GM18909 (cell line): ENCODE measurements at regions not wholly inside any gene's neighbourhood (a gene's known extent, or its start where the extent isn't known, plus 50 kb on each side); places are given as distances from the start of the nearest gene placed in this dataset.
"Not testable (repeated sequence)": the region's sequence is repeated elsewhere in the genome, so short reads cannot be mapped to it uniquely, and the experiment has no call there.

Experiments
- ATAC-seq: cut with Tn5 transposase; IDR thresholded peaks from one replicate; pipeline ENCODE4 v1.9.1; 2021; ENCODE audit warnings: mild to moderate bottlenecking; ENCODE audit not compliant: unreplicated experiment, poor library complexity

GRCh38 chr10:5576780-5577624, 52.2 kb downstream of the CALML3 start:
- ATAC-seq = no peak

DNA sequence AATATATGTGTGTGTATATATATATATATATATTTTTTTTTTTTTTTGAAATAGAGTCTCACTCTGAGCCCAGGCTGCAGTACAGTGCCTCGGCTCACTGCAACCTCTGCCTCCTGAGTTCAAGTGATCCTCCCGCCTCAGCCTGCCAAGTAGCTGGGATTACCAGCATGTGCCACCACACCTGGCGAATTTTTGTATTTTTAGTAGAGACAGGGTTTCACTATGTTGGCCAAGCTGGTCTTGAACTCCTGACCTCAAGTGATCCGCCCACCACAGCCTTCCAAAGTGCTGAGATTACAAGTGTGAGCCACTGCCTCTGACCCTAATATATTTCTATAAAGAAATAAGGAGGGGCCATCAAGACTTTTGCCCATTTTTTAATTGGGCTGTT, 55.3 kb downstream of the CALML3 start:
- ATAC-seq = not testable (repeated sequence)

DNA sequence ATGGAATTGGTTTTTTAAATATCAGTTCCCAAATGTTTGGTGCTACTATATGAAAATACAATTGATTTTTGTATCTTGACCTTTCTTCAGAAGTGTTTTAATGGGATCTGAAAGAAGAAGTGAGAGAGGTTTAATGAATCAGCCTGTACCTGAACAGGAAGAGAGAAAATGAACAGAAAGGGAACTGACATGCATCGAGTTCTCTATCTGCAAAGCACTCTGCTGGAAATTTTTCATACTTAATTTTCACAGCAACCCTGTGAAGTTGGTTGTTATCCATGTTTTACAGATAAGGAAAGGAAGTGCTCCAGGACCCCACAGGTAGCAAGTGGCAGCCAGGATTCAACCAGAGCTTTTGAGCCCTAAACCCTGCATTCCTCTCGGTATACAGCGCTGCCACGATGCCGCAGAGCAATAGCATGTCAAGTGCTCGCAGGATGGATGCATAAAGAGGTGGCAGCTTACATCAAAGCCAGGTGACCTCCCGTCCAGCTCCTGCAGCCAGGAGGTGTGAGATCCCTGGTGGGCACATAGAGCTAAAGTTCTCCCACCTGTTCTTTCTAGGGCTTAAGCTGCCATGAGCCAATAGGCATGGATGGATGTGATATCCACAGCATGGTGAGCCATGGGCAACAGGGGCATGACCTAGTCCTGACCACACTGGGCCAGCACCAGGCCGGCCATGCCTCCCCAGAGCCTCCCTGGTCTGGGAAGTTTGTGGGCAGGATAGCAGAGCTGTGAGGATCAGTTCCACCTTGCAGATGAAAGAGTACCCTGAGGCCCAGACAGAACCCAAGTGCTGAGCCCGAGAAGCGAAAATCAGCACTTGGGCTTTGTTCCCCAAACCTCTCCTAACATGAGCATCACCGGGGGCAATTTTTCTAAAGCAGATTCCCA, 57.2 kb downstream of the CALML3 start:
- peak; percentile 66 for ATAC-seq

DNA sequence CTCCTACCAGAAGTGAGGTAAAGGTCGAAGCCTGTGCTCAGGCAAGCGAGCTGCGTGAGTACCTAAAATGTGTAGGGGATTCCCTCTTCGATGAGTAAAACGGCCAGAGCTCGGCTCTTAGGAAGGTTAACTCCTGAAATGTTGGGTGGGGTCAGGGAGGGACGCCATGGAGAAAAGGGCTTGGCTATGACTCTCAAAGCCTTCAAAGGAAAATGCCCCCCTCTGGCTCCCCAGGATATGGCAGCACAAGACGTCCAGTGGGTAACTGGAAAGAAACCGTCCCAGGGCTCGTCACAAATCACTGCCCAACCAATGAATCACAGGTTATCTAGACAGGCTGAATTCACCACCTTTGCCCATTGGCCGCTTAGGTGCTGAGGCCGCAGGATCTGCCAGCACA, 58.0 kb downstream of the CALML3 start:
- no peak for ATAC-seq

GRCh38 chr10:5583525-5584175, 58.9 kb downstream of the CALML3 start:
- ATAC-seq = peak; percentile 50

DNA sequence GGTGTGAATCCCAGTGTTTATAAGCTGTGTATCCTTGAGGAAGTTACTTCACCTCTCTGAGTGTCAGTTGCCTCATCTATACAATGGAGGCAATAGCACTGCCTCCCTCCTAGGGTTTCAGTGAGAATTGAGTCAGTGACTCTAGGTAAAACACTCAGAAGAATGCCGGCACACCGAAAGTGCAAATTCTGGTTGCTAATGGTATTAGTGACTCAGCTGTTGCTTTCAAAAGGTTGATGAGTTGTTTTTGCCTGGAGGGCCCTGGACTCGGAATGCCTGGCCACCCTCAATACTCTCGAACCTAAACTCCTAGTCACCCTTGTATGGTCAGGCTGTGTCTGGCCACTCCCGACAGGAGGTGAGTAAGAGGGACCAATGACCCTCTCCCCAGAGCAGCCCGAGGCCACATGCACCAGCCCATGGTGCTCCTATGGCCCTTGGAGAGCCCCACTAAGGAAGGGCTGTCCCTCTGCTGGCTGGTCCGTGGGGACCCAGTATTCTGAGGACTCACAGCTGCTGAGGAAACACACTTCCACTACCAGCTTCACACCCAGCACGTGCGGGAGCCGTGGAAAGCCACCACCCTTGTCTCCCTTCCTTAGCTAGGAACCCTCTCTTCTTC, 60.2 kb downstream of the CALML3 start:
- ATAC-seq = peak; percentile 51

DNA sequence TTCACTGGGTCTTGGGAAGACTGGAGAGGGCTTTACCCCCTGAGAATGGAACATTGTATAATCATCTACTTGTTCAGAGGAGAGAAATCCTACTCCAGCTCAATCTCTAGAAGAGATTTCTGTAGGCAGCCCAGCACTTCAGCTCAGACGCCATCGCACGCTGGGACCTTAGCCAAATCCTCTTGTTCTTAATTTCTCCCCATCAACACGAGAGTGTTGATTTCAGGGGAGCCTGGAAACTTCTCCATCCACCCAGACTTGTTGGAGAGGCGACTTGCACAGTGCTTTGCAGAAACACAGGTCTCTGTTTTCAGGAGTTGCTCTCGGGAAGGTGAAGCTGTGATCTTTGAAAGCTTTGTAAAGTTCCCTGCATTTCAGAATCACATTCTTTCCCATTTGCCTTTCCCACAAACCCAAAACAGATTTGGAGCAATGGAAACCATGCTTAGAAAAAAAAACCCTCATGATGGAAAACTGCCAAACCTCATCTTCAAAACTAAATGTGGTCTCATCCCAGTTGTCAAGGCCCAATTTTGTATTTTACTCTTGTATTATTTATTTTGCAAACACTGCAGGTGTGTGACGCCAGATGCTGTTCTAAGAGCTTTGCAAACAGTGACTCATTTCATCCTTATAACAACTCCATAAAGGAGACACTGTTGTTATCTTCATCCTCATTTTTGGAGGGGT, 60.9 kb downstream of the CALML3 start:
- ATAC-seq = no peak

GRCh38 chr10:5587151-5588079, 62.7 kb downstream of the CALML3 start:
- no peak for ATAC-seq

DNA sequence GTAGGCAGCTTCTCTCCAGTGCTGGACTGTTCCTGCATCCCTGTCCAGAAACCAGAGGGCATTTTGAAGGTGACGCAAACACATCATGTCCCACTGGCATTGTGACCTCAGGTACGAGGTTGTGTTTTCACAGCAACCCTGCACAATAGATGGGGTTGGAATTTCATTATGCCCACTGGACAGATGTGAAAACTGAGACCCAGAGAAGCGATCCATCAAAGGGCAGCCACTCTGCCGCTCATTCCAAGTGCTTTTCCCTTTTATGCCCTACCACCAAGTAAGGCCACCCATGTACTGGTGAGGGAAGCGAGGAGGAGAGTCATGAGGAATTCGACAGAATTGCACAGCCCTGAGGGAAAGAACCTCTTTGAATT, 63.3 kb downstream of the CALML3 start:
- no peak for ATAC-seq

DNA sequence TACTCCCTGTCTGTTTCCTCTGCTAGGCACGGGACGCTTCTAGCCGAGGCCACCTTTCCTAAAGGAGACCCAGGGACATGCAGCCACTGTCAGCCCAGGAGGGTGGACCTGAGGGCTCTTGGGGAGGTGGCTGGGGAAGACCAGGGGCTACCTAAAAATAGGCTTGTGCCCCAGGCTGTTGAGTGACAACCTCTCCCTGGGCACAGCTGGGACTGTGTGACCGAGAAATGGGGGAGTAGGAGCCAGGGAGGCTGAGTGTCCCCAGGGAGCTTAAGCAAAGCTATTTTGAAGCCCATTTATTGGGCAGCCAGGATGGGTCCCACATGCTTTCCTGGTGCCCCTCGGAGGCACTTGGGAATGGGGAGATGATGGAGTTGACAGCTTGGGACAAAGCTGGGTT, 63.8 kb downstream of the CALML3 start:
- no peak for ATAC-seq
